SK-N-MC (cell line): ENCODE measurements at regions not wholly inside any gene's neighbourhood (a gene's known extent, or its start where the extent isn't known, plus 50 kb on each side); places are given as distances from the start of the nearest gene placed in this dataset.

ENCODE experiments used
- EZH2 ChIP-seq: fragments of 200-600 bp; sonication (generic); IDR thresholded peaks from one replicate; pipeline ENCODE4 v1.6.1; 2017; ENCODE audit warnings: antibody characterized with exemption
- POLR2AphosphoS5 ChIP-seq: IDR thresholded peaks from 2 replicates; pipeline ENCODE4 v1.6.1; 2012; ENCODE audit warnings: mild to moderate bottlenecking, low read depth, low read length, borderline replicate concordance

DNA sequence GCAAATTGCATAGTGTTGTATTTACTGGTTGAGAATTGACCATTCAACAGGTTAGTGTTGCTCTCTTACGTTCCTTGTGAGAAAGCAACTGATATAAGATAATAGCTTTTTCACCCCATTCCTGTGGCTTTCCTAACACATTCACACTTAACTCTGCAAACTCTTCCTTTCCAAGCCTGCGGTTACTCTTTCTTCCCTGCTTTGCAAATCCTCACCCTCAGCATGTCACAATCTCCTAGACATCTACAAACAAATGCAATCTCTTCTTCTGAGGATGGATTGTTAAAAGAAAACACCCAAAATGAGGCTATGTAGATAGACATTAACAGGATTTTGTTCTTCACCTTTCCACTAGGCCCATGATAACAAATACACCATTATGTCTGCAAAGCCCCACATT lies 771.7 kb upstream of the PCDH7 start:
- TF ChIP-seq POLR2AphosphoS5 (no peak), EZH2 (no peak)
